Endometrium (tissue), 2 donors: ENCODE measurements at regions not wholly inside any gene's neighbourhood (a gene's known extent, or its start where the extent isn't known, plus 50 kb on each side); places are given as distances from the start of the nearest gene placed in this dataset.
"Not testable (repeated sequence)": the region's sequence is repeated elsewhere in the genome, so short reads cannot be mapped to it uniquely, and the experiment has no call there.

ENCODE experiments used
- FAIRE-seq: peaks from 2 replicates; lab custom pipeline; 2012; peaks lifted over from hg19 to GRCh38; lab: Jason Lieb, UNC
- donor health status: control.
- donor health status: control.

GRCh38 chr21:36247316-36248010, 72.5 kb upstream of the MORC3 start:
- no peak for FAIRE-seq

GRCh38 chr21:36249576-36250422, 70.2 kb upstream of the MORC3 start:
- no peak for FAIRE-seq

GRCh38 chr21:36250423-36251075, 69.4 kb upstream of the MORC3 start:
- no peak for FAIRE-seq

GRCh38 chr21:36254106-36254941, 65.7 kb upstream of the MORC3 start:
- no peak for FAIRE-seq

GRCh38 chr21:36255663-36256062, 64.3 kb upstream of the MORC3 start:
- no peak for FAIRE-seq

- FAIRE-seq = no peak
These were observed 62.3 kb upstream of the MORC3 start for GRCh38 chr21:36257657-36258056.

GRCh38 chr21:36260030-36260787, 59.8 kb upstream of the MORC3 start:
- peak; percentile 69 for FAIRE-seq

GRCh38 chr21:36260802-36261201, 59.2 kb upstream of the MORC3 start:
- no peak for FAIRE-seq

- no peak for FAIRE-seq
These were observed 58.5 kb upstream of the MORC3 start for GRCh38 chr21:36261459-36261858.

- FAIRE-seq = no peak
These were observed 56.2 kb upstream of the MORC3 start for GRCh38 chr21:36263797-36264196.

- FAIRE-seq = no peak
These were observed 54.6 kb upstream of the MORC3 start for GRCh38 chr21:36265431-36265830.

- FAIRE-seq = not testable (repeated sequence)
These were observed 52.2 kb upstream of the MORC3 start for GRCh38 chr21:36267828-36268227.

GRCh38 chr21:36268264-36268663, 51.7 kb upstream of the MORC3 start:
- not testable (repeated sequence) for FAIRE-seq
